ENCODE measurements at regions not wholly inside any gene's neighbourhood (a gene's known extent, or its start where the extent isn't known, plus 50 kb on each side); places are given as distances from the start of the nearest gene placed in this dataset.

- Histone ChIP-seq H3K4me2 (no peak overlapping the region), H3K4me3 (no peak overlapping the region), H3K4me1 (no peaks in the 10 kb centered on the region), H3K27me3 (no peaks in the 10 kb centered on the region), H3F3A (ENCODE audit: low read depth) (peaks cover 8% of the 10 kb centered on the region), H3K9me3 (ENCODE audit: low read depth) (no peaks in the 10 kb centered on the region), H3K36me3 (no peaks in the 10 kb centered on the region), H2AFZ (replicated peaks) (no peak overlapping the region), H3K9ac (no peak overlapping the region), H4K20me1 (ENCODE audit: low read depth) (no peaks in the 10 kb centered on the region), H3K27ac (no peak overlapping the region), H3K79me2 (ENCODE audit: low read depth) (no peaks in the 10 kb centered on the region)
- H3K36me3 Mint-ChIP-seq: peaks cover 14% of the 10 kb centered on the region
- no peak for DNase-seq (ENCODE audit: low spot score)
- no peaks in the 10 kb centered on the region for H3K4me1 Mint-ChIP-seq
- TF ChIP-seq EZH2phosphoT487 (IDR thresholded peaks at IDR 0.05) (no peak), CTCF (IDR thresholded peaks at IDR 0.05) (peak; percentile 8), EZH2 (IDR thresholded peaks at IDR 0.05) (no peak)
- no peaks in the 10 kb centered on the region for H3K9me3 Mint-ChIP-seq
- no peak overlapping the region for H3K4me3 Mint-ChIP-seq
- no peak overlapping the region for H3K27ac Mint-ChIP-seq
- no peaks in the 10 kb centered on the region for H3K27me3 Mint-ChIP-seq (ENCODE audit: insufficient read depth, low read depth)
These were observed 319.3 kb upstream of the SOX5 start for GRCh38 chr12:24268663-24269186.

GRCh38 chr12:24266982-24267381, 317.5 kb upstream of the SOX5 start:
- Mint-ChIP-seq H3K36me3 (peaks cover 20% of the 10 kb centered on the region), H3K27me3 (ENCODE audit: insufficient read depth, low read depth) (no peaks in the 10 kb centered on the region), H3K4me1 (no peaks in the 10 kb centered on the region), H3K4me3 (no peak overlapping the region), H3K9me3 (no peaks in the 10 kb centered on the region), H3K27ac (no peak overlapping the region)
- Histone ChIP-seq H3K9ac (no peak overlapping the region), H3K27me3 (no peaks in the 10 kb centered on the region), H3K4me3 (no peak overlapping the region), H2AFZ (replicated peaks) (no peak overlapping the region), H3F3A (ENCODE audit: low read depth) (peaks cover 8% of the 10 kb centered on the region), H3K4me1 (no peaks in the 10 kb centered on the region), H3K36me3 (no peaks in the 10 kb centered on the region), H3K79me2 (ENCODE audit: low read depth) (no peaks in the 10 kb centered on the region), H3K9me3 (ENCODE audit: low read depth) (no peaks in the 10 kb centered on the region), H3K27ac (no peak overlapping the region), H4K20me1 (ENCODE audit: low read depth) (no peaks in the 10 kb centered on the region), H3K4me2 (no peak overlapping the region)
- no peak for TF ChIP-seq EZH2phosphoT487 (IDR thresholded peaks at IDR 0.05)
- DNase-seq (ENCODE audit: low spot score): no peak

- H3K36me3 Mint-ChIP-seq: peaks cover 7% of the 10 kb centered on the region
- H3K9me3 Mint-ChIP-seq: no peaks in the 10 kb centered on the region
- TF ChIP-seq CTCF (IDR thresholded peaks at IDR 0.05) (no peak), EZH2phosphoT487 (IDR thresholded peaks at IDR 0.05) (no peak)
- peak; percentile 85 for DNase-seq (ENCODE audit: low spot score)
- Histone ChIP-seq H4K20me1 (ENCODE audit: low read depth) (no peaks in the 10 kb centered on the region), H3K4me2 (peak overlapping the region; percentile 84), H3K4me3 (peak overlapping the region; percentile 27), H3K79me2 (ENCODE audit: low read depth) (no peaks in the 10 kb centered on the region), H2AFZ (replicated peaks) (no peak overlapping the region), H3K36me3 (no peaks in the 10 kb centered on the region), H3K9me3 (ENCODE audit: low read depth) (no peaks in the 10 kb centered on the region), H3K27ac (peak overlapping the region; percentile 94), H3K9ac (no peak overlapping the region), H3F3A (ENCODE audit: low read depth) (peaks cover 50% of the 10 kb centered on the region), H3K27me3 (no peaks in the 10 kb centered on the region), H3K4me1 (peaks cover 49% of the 10 kb centered on the region)
- H3K4me3 Mint-ChIP-seq: peak overlapping the region; percentile 74
- peaks cover 44% of the 10 kb centered on the region for H3K4me1 Mint-ChIP-seq
- peaks cover 2% of the 10 kb centered on the region for H3K27me3 Mint-ChIP-seq (ENCODE audit: insufficient read depth, low read depth)
- peak overlapping the region; percentile 91 for H3K27ac Mint-ChIP-seq
These were observed 307.2 kb upstream of the SOX5 start for GRCh38 chr12:24256684-24257083.

GRCh38 chr12:24255920-24256665, 306.6 kb upstream of the SOX5 start:
- Histone ChIP-seq H3K9ac (no peak overlapping the region), H3F3A (ENCODE audit: low read depth) (peaks cover 50% of the 10 kb centered on the region), H3K79me2 (ENCODE audit: low read depth) (no peaks in the 10 kb centered on the region), H3K4me2 (peak overlapping the region; percentile 84), H3K4me3 (peak overlapping the region; percentile 27), H3K27me3 (no peaks in the 10 kb centered on the region), H3K36me3 (no peaks in the 10 kb centered on the region), H4K20me1 (ENCODE audit: low read depth) (no peaks in the 10 kb centered on the region), H3K9me3 (ENCODE audit: low read depth) (no peaks in the 10 kb centered on the region), H3K4me1 (peaks cover 49% of the 10 kb centered on the region), H2AFZ (replicated peaks) (no peak overlapping the region), H3K27ac (peak overlapping the region; percentile 94)
- H3K9me3 Mint-ChIP-seq: no peaks in the 10 kb centered on the region
- peaks cover 2% of the 10 kb centered on the region for H3K27me3 Mint-ChIP-seq (ENCODE audit: insufficient read depth, low read depth)
- peak; percentile 83 for DNase-seq (ENCODE audit: low spot score)
- H3K4me1 Mint-ChIP-seq: peaks cover 44% of the 10 kb centered on the region
- peaks cover 7% of the 10 kb centered on the region for H3K36me3 Mint-ChIP-seq
- peak overlapping the region; percentile 74 for H3K4me3 Mint-ChIP-seq
- peak overlapping the region; percentile 93 for H3K27ac Mint-ChIP-seq
- TF ChIP-seq CTCF (IDR thresholded peaks at IDR 0.05): no peak
- no peak for TF ChIP-seq EZH2 (IDR thresholded peaks at IDR 0.05)
- peak; percentile 43 for TF ChIP-seq EZH2phosphoT487 (IDR thresholded peaks at IDR 0.05)

Data from neural progenitor cell (in vitro differentiated cells).